OCI-LY1 (cell line): ENCODE measurements at regions not wholly inside any gene's neighbourhood (a gene's known extent, or its start where the extent isn't known, plus 50 kb on each side); places are given as distances from the start of the nearest gene placed in this dataset.

ENCODE experiments used
- H2AFZ ChIP-seq: fragments of 200-600 bp; sonication (generic), shearing (Covaris generic); 2 replicates; pipeline ENCODE4 v1.6.0; 2014; ENCODE audit warnings: antibody characterized with exemption, mild to moderate bottlenecking, low read length
- H3F3A ChIP-seq: fragments of 200-600 bp; sonication (generic), shearing (Covaris generic); 2 replicates; pipeline ENCODE4 v1.6.0; 2014; ENCODE audit warnings: mild to moderate bottlenecking, antibody characterized with exemption, low read length, moderate library complexity; ENCODE audit not compliant: insufficient read depth
- H3K27ac ChIP-seq: fragments of 200-600 bp; sonication (generic); 2 replicates; pipeline ENCODE4 v1.5.1; 2014; ENCODE audit warnings: low read length, mixed run types, mild to moderate bottlenecking, low read depth; ENCODE audit not compliant: poor library complexity, severe bottlenecking
- H3K27me3 ChIP-seq: fragments of 200-600 bp; sonication (generic); 2 replicates; pipeline ENCODE4 v1.6.0; 2014; ENCODE audit warnings: antibody characterized with exemption, mild to moderate bottlenecking, low read length, moderate library complexity; ENCODE audit not compliant: insufficient read depth
- H3K36me3 ChIP-seq: fragments of 200-600 bp; sonication (generic); 2 replicates; pipeline ENCODE4 v1.6.1; 2014; ENCODE audit warnings: mild to moderate bottlenecking, antibody characterized with exemption, low read length, moderate library complexity, mixed read lengths; ENCODE audit not compliant: insufficient read depth
- H3K4me1 ChIP-seq: fragments of 200-600 bp; sonication (generic); 2 replicates; pipeline ENCODE4 v1.5.1; 2014; ENCODE audit warnings: mild to moderate bottlenecking, low read length, moderate library complexity; ENCODE audit not compliant: insufficient read depth, severe bottlenecking
- H3K4me2 ChIP-seq: fragments of 200-600 bp; sonication (generic), shearing (Covaris generic); 2 replicates; pipeline ENCODE4 v1.6.1; 2014; ENCODE audit warnings: low read length
- H3K4me3 ChIP-seq: fragments of 200-600 bp; sonication (generic); 2 replicates; pipeline ENCODE4 v1.5.1; 2014; ENCODE audit warnings: low read length, low read depth, mild to moderate bottlenecking, mixed read lengths; ENCODE audit not compliant: poor library complexity, severe bottlenecking
- H3K79me2 ChIP-seq: fragments of 200-600 bp; shearing (Covaris generic); 2 replicates; pipeline ENCODE4 v1.6.1; 2016; ENCODE audit warnings: mixed run types, low read length, mixed read lengths; ENCODE audit not compliant: insufficient read depth
- H3K9ac ChIP-seq: fragments of 200-600 bp; sonication (generic), shearing (Covaris generic); 2 replicates; pipeline ENCODE4 v1.6.1; 2014; ENCODE audit warnings: mild to moderate bottlenecking, low read length, mixed read lengths
- H3K9me2 ChIP-seq: fragments of 200-600 bp; sonication (generic), shearing (Covaris generic); 2 replicates; pipeline ENCODE4 v1.6.1; 2014; ENCODE audit warnings: low read depth, mild to moderate bottlenecking, low read length, mixed read lengths
- H3K9me3 ChIP-seq: fragments of 200-600 bp; shearing (Covaris generic); 2 replicates; pipeline ENCODE4 v1.6.1; 2014; ENCODE audit warnings: low read length, mixed read lengths
- H4K20me1 ChIP-seq: fragments of 200-600 bp; sonication (generic), shearing (Covaris generic); 2 replicates; pipeline ENCODE4 v1.6.0; 2016; ENCODE audit warnings: mild to moderate bottlenecking, low read length; ENCODE audit not compliant: insufficient read depth
- CTCF ChIP-seq: fragments of 200-600 bp; sonication (generic), shearing (Covaris generic); IDR thresholded peaks from 2 replicates; pipeline ENCODE4 v1.5.1; 2017; ENCODE audit warnings: mild to moderate bottlenecking, antibody characterized with exemption, low read length, moderate library complexity, mixed read lengths
- EZH2 ChIP-seq: fragments of 200-600 bp; sonication (generic), shearing (Covaris generic); IDR thresholded peaks from 2 replicates; pipeline ENCODE4 v1.8.0; 2017; ENCODE audit warnings: borderline replicate concordance, mixed run types, mild to moderate bottlenecking, antibody characterized with exemption, low read length, moderate library complexity, mixed read lengths

- no peaks in the 10 kb centered on the region for H3K36me3 ChIP-seq
These were observed 799.6 kb upstream of the ID2 start for GRCh38 chr2:7882296-7882695.

GRCh38 chr2:7884338-7884737 is 797.5 kb upstream of the ID2 start:
- no peak overlapping the region for H3K27ac ChIP-seq
- H3F3A ChIP-seq, result no peaks in the 10 kb centered on the region
- H3K36me3 ChIP-seq, result no peaks in the 10 kb centered on the region
- H3K4me2 ChIP-seq, result no peak overlapping the region
- no peaks in the 10 kb centered on the region for H3K27me3 ChIP-seq
- no peaks in the 10 kb centered on the region for H3K4me1 ChIP-seq
- no peaks in the 10 kb centered on the region for H3K79me2 ChIP-seq
- no peak overlapping the region for H3K9ac ChIP-seq
- no peaks in the 10 kb centered on the region for H3K9me2 ChIP-seq
- H4K20me1 ChIP-seq, result no peaks in the 10 kb centered on the region
- H3K9me3 ChIP-seq, result no peaks in the 10 kb centered on the region
- no peak overlapping the region for H2AFZ ChIP-seq
- no peak overlapping the region for H3K4me3 ChIP-seq
- no peak for TF ChIP-seq CTCF
- no peak for TF ChIP-seq EZH2

More at GRCh38 chr2:7882296-7882695, 799.6 kb upstream of the ID2 start:
- Histone ChIP-seq H3K9ac (no peak overlapping the region), H4K20me1 (no peaks in the 10 kb centered on the region), H3K4me1 (no peaks in the 10 kb centered on the region), H3K9me3 (no peaks in the 10 kb centered on the region), H3K4me2 (no peak overlapping the region), H3K4me3 (no peak overlapping the region), H2AFZ (no peak overlapping the region), H3F3A (no peaks in the 10 kb centered on the region), H3K9me2 (no peaks in the 10 kb centered on the region), H3K27ac (no peak overlapping the region), H3K79me2 (no peaks in the 10 kb centered on the region), H3K27me3 (no peaks in the 10 kb centered on the region)
- TF ChIP-seq EZH2 (no peak), CTCF (no peak)

GRCh38 chr2:7886666-7887065 is 795.2 kb upstream of the ID2 start:
- no peaks in the 10 kb centered on the region for H3K79me2 ChIP-seq

More at GRCh38 chr2:7886666-7887065, 795.2 kb upstream of the ID2 start:
- TF ChIP-seq EZH2 (no peak), CTCF (no peak)
- no peak overlapping the region for H3K27ac ChIP-seq
- H3F3A ChIP-seq, result no peaks in the 10 kb centered on the region
- H3K4me1 ChIP-seq, result no peaks in the 10 kb centered on the region
- H4K20me1 ChIP-seq, result no peaks in the 10 kb centered on the region
- no peaks in the 10 kb centered on the region for H3K9me3 ChIP-seq
- H2AFZ ChIP-seq, result no peak overlapping the region
- H3K9ac ChIP-seq, result no peak overlapping the region
- H3K4me2 ChIP-seq, result no peak overlapping the region
- no peaks in the 10 kb centered on the region for H3K36me3 ChIP-seq
- no peaks in the 10 kb centered on the region for H3K9me2 ChIP-seq
- H3K4me3 ChIP-seq, result no peak overlapping the region
- no peaks in the 10 kb centered on the region for H3K27me3 ChIP-seq
